ENCODE measurements at regions not wholly inside any gene's neighbourhood (a gene's known extent, or its start where the extent isn't known, plus 50 kb on each side); places are given as distances from the start of the nearest gene placed in this dataset.

GRCh38 chr18:56245866-56246580 is 392.4 kb downstream of the TXNL1 start:
- DNase-seq: no peak
- Histone ChIP-seq H3K27ac (no peak overlapping the region), H3K4me3 (no peak overlapping the region), H3K9me3 (no peaks in the 10 kb centered on the region), H3K27me3 (no peaks in the 10 kb centered on the region), H3K4me1 (no peaks in the 10 kb centered on the region), H3K36me3 (ENCODE audit: low read depth, missing control alignments) (no peaks in the 10 kb centered on the region)
- intact Hi-C loops (cut with DNase I; ENCODE audit: low total_unique reads): no loop called here
- TF ChIP-seq POLR2A (IDR thresholded peaks at IDR 0.05) (no peak), CTCF (IDR thresholded peaks at IDR 0.05) (no peak)
- WGBS, 2 donors: 40 to 41% methylated on average over 5 of the region's 5 CpGs

DNA sequence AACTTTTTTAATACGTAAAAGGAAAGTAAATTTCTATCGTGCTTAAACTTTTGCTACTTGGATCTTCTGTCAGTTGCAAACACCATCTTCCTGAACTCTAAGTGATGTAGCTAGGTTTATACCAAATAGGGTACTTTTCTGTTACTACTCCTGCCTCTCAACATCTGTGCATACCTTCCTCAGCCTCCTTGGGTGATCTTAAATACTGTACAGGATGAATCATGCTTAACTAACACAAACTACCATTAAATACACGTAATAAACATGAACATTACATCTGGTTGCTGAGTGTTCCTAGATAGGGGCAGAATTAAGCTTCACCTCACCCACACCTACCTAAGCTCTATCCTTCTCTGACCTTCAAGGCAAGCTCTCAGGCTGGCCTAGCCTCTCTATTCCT is 398.0 kb downstream of the TXNL1 start:
- Histone ChIP-seq H3K9me3 (no peaks in the 10 kb centered on the region), H3K36me3 (ENCODE audit: low read depth, missing control alignments) (no peaks in the 10 kb centered on the region), H3K4me1 (no peaks in the 10 kb centered on the region), H3K4me3 (no peak overlapping the region), H3K27ac (no peak overlapping the region), H3K27me3 (no peaks in the 10 kb centered on the region)
- WGBS, 2 donors: 89 to 95% methylated on average over 3 of the region's 3 CpGs
- TF ChIP-seq POLR2A (IDR thresholded peaks at IDR 0.05) (no peak), CTCF (IDR thresholded peaks at IDR 0.05) (no peak)
- intact Hi-C loops (cut with DNase I; ENCODE audit: low total_unique reads): no loop called here
- no peak for DNase-seq

- H3K27ac ChIP-seq: no peak overlapping the region
- H3K27me3 ChIP-seq: no peaks in the 10 kb centered on the region
- no peaks in the 10 kb centered on the region for H3K4me1 ChIP-seq
- H3K4me3 ChIP-seq: no peak overlapping the region
- TF ChIP-seq POLR2A (IDR thresholded peaks at IDR 0.05) (no peak), CTCF (IDR thresholded peaks at IDR 0.05) (no peak)
- intact Hi-C loops (cut with DNase I; ENCODE audit: low total_unique reads): no loop called here
- WGBS, 2 donors: 87 to 91% methylated on average over 3 of the region's 3 CpGs
- no peak for DNase-seq
- no peaks in the 10 kb centered on the region for H3K36me3 ChIP-seq (ENCODE audit: low read depth, missing control alignments)
- H3K9me3 ChIP-seq: no peaks in the 10 kb centered on the region
These were observed 399.8 kb downstream of the TXNL1 start for GRCh38 chr18:56238576-56238975.

DNA sequence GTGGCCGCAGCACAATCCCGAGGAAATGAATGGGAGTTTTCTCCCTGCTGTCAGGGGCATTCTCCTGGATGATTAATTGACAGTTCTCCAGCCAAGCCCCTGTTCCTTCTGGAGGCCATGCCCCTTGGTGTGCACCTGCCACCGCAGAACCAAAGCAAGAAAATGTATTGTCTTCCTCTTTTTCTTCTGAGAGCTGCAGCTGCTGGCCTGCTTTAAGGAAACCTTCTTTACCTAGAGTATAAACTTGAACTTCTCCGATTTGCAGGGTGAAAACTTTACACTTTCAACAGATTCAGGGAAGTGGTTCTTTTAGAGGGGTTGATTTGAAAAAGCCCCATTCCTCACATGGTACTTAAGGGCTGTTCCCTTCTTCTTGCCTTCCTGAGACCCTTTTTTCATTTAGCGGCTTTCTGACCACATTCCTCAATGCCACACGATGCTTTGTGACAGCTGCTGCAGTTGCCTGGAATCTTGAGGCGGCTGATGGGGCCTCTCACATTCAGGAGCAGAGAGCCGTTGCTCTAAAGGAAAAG is 402.8 kb downstream of the TXNL1 start:
- Histone ChIP-seq H3K36me3 (ENCODE audit: low read depth, missing control alignments) (no peaks in the 10 kb centered on the region), H3K4me3 (no peak overlapping the region), H3K9me3 (no peaks in the 10 kb centered on the region), H3K4me1 (peaks cover 4% of the 10 kb centered on the region), H3K27me3 (no peaks in the 10 kb centered on the region), H3K27ac (no peak overlapping the region)
- TF ChIP-seq POLR2A (IDR thresholded peaks at IDR 0.05) (no peak), CTCF (IDR thresholded peaks at IDR 0.05) (no peak)
- intact Hi-C loops (cut with DNase I; ENCODE audit: low total_unique reads): no loop called here
- DNase-seq: no peak
- 62 to 72% methylated on average over 8 of the region's 8 CpGs for WGBS, 2 donors

GRCh38 chr18:56235071-56235470 is 403.3 kb downstream of the TXNL1 start:
- Histone ChIP-seq H3K36me3 (ENCODE audit: low read depth, missing control alignments) (no peaks in the 10 kb centered on the region), H3K27ac (no peak overlapping the region), H3K4me3 (no peak overlapping the region), H3K27me3 (no peaks in the 10 kb centered on the region), H3K9me3 (no peaks in the 10 kb centered on the region), H3K4me1 (peaks cover 4% of the 10 kb centered on the region)
- DNase-seq: no peak
- no peak for TF ChIP-seq CTCF (IDR thresholded peaks at IDR 0.05)
- no peak for TF ChIP-seq POLR2A (IDR thresholded peaks at IDR 0.05)
- intact Hi-C loops (cut with DNase I; ENCODE audit: low total_unique reads): no loop called here
- 80 to 96% methylated on average over 6 of the region's 6 CpGs for whole genome bisulfite sequencing, 2 donors
